ENCODE measurements at regions not wholly inside any gene's neighbourhood (a gene's known extent, or its start where the extent isn't known, plus 50 kb on each side); places are given as distances from the start of the nearest gene placed in this dataset.

DNA sequence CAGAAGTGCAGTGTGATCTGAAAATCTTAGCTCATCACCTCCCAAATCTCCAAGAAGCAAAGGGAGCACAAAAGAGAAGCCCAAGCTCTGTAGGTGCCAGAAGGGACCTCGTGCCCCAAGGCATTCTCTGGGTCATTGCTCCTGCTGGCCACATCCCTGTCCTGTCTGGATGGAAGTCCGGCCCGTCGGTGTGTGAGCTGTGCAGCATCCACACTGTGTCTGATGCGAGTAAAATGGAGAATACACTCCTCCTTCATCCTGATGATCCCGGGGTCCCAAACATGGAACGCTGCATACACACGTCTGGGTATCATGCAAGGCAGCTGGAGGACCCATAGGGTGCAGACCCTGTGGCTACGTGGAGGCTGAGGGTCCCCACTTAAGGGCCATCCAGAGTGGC lies 851.4 kb downstream of the GALR1 start:
- TF ChIP-seq, protein P1, sequence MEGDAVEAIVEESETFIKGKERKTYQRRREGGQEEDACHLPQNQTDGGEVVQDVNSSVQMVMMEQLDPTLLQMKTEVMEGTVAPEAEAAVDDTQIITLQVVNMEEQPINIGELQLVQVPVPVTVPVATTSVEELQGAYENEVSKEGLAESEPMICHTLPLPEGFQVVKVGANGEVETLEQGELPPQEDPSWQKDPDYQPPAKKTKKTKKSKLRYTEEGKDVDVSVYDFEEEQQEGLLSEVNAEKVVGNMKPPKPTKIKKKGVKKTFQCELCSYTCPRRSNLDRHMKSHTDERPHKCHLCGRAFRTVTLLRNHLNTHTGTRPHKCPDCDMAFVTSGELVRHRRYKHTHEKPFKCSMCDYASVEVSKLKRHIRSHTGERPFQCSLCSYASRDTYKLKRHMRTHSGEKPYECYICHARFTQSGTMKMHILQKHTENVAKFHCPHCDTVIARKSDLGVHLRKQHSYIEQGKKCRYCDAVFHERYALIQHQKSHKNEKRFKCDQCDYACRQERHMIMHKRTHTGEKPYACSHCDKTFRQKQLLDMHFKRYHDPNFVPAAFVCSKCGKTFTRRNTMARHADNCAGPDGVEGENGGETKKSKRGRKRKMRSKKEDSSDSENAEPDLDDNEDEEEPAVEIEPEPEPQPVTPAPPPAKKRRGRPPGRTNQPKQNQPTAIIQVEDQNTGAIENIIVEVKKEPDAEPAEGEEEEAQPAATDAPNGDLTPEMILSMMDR (IDR thresholded peaks at IDR 0.05): no peak
- TF ChIP-seq POLR2A (IDR thresholded peaks at IDR 0.05): no peak
